ENCODE measurements at regions not wholly inside any gene's neighbourhood (a gene's known extent, or its start where the extent isn't known, plus 50 kb on each side); places are given as distances from the start of the nearest gene placed in this dataset.
"Not testable (repeated sequence)": the region's sequence is repeated elsewhere in the genome, so short reads cannot be mapped to it uniquely, and the experiment has no call there.

DNA sequence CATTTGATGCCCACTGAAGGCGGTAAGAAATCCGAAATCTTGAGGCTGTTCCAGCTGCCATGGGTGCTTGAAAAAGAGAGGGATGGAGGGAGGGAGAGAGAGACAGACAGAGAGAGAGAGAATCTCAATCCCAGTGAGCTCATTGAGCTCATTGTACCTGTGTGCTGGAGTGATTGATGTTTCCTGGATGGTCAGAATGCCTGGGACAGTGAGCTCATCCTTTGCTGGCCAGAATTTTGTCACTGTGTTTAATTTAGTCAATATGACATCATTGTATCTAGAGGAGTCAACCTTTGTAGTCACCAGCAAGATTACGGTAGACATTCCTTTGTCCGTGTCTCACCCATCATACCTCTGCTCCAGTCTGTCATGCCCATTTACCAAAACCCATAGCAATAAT, 625.4 kb upstream of the POM121L12 start:
- DNase-seq (ENCODE audit: extremely low read depth, low read depth, low spot score), result no peak

DNA sequence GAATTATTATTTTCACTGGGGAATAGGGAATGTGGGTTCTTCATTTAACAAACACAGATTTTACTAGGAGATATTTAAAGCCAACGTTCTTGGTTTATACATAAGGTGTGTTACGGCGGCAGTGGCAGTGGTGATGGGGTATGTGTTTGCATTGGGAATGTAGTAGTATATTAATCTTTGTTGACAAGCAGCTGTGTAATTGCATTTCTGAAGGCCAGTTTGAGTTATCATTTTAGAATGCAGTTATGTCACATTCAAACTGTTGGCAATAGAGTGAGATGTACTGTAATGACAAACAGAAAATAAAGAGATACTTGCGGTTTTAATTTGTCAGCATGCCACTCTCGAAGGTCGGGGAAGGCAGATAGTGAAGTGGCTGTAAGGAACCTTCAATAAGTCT, 628.6 kb upstream of the POM121L12 start:
- no peak for DNase-seq (ENCODE audit: extremely low read depth, low read depth, low spot score)

DNA sequence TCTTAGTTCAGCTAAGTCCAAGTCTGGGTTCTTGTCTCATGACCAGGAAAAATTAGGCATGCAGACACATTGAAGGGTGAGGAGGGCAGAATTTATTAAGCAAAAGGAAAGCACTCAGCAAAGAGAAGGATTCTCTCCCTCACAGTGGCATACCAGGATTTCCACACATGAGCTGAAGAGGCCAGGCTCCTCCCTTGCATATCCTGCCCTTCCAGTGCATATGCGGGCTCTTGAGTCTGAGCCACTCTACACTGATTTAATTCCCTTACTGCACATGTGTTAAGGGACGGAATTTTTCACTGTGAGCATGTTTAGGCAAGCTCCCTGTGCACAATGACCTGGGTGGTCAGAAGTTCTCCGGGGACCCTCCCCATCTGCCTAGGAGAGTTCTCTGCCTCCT, 652.7 kb upstream of the POM121L12 start:
- DNase-seq (ENCODE audit: extremely low read depth, low read depth, low spot score), result no peak

DNA sequence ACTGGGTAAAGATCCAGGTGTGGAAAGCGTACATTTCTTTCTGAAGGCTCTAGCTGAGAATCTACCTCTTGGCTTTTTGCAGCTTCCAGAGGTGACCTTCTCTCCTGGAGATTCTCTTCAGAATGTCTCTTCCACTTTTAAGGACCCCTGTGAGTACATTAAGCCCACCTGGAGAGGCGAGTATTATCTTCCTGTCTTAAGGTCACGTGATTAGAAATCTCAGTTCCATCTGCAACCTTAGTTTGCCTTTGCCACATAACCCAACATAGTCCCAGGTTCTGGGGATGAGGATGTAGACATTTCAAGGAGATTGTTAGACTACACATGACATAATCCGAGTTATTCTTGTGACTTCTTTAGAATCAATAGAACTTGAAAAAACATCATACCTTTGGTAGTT, 665.5 kb upstream of the POM121L12 start:
- DNase-seq (ENCODE audit: extremely low read depth, low read depth, low spot score), result no peak

DNA sequence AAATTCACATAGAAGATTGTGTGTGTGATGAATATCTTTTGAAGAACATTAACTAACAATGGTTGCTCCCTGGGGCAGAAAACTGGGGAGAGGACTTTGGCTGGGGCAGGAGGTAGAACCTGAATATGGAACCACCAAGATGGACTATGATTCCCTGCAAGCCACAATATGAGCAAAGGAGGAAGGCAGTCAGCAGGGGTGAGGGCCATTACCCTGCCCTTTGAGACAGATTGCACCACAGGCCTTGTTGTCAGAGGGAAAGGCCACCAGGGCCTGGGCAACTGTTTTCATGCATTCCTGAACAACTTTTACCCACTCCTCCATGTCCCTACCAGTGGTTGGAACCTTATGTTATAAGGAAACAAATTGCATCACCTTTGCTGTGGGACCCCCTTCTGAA, 670.1 kb upstream of the POM121L12 start:
- no peak for DNase-seq (ENCODE audit: extremely low read depth, low read depth, low spot score)

DNA sequence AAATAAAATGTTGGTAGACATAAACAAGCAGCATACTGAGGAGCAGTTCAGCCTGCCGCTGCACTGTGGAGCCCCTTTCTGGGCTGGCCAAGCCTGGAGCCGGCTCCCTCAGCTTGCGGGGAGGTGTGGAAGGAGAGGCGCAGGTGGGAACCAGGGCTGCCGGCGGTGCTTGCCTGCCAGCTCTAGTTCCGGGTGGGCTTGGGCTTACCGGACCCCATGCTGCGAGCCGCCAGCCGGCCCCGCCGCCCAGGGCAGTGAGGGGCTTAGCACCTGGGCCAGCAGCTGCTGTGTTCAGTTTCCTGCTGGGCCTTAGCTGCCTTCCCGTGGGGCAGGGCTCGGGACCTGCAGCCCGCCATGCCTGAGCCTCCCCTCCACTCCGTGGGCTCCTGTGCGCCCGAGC, 672.9 kb upstream of the POM121L12 start:
- no peak for DNase-seq (ENCODE audit: extremely low read depth, low read depth, low spot score)

DNA sequence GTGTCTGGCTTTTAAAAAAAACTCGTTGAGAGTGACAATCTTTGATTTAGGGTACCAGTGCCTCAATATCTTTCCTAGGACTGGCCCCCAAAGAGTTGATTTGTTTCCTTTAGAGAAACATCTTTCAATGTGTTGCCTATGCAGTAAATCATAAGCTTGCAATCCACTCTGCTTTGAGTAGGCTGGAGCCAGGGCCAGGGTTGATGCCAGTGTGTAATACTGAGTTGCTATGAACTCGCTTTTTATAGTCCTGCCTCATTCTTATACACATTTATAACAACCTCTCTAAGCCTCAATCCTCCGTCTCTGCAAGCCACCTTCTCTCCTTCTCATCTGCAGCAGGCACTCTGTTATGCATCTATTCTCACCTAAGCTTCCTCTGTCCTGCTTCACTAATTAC, 674.9 kb upstream of the POM121L12 start:
- no peak for DNase-seq (ENCODE audit: extremely low read depth, low read depth, low spot score)

DNA sequence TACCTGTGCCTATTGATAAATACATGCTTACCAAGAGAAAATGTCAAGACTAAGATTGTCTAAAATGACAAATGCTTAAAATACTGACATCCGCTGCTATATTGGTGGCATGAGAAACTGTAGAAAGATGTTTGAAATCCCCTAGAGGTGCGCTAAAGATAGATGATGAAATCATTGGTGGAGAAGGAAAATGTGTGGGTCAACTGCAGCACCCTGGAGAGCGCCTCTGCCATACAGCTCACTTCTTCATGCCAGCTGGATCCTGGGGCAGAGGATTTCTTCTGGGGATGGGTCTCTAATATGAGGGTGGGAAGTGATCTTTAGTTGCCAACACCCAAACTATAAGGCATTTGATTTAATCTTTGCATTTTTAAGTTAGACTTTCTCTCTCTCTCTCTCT, 680.4 kb upstream of the POM121L12 start:
- DNase-seq (ENCODE audit: extremely low read depth, low read depth, low spot score), result no peak

DNA sequence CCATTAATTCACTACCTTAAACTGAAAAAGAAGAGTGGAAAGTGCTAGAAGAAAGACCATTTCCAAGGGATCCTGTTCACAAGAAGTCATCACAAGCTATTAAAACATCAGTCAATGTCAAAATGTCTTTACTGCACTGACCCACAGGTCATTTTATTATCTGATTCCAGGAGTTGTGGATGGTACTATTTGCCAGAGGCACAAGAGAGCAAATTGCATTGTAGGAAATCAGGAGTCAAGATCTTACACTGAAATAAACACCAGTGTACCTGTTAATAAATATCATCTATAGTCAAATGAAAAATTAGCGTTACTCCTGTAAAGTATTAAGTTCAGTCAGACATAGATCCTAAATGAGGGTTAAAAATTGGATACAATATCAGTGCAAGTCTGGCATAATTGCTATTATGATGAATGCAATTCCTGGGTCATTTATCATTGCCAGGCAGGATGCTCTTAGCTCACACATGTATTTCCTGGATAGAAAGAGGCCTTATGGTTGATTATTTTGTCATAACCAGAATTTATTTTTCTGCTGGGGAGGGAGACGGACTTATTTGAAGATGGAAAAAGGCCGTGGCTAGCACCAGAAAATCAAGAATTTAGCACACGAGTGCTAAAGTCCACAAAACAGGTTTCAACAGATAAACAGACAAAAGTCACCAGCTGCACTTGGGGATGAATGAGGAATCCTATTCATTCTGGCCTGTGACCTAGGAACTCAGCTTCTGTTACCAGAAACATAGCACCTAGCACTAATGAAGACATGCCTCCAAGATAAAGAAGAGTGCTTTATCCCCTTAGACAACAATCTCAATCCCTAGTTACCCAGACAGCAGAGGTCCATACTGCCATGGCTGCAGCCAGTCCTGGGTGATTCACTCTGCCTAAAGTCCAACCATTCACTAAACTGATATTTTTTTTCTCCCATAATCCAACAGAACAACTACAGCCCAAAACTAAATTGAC, 683.1 kb upstream of the POM121L12 start:
- no peak for DNase-seq (ENCODE audit: extremely low read depth, low read depth, low spot score)

DNA sequence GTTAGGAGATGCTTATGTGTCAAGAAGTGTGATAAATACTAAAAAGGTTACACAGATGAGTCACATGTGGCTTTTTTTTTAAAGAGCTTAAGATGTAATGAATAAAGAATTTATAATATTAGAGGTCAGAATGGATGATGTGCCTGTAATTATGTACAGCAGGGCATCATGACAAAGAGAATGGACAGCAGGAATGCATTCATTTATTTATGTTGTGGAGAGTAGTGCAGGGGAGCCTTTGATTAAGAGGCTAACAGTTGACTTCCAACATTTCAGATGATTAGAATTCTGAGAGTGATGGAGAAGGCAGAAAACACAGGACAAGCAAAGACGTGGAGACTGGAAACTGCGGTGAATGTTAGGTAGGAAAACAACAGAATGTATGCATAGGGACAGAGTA, 691.4 kb upstream of the POM121L12 start:
- DNase-seq (ENCODE audit: extremely low read depth, low read depth, low spot score), result no peak

DNA sequence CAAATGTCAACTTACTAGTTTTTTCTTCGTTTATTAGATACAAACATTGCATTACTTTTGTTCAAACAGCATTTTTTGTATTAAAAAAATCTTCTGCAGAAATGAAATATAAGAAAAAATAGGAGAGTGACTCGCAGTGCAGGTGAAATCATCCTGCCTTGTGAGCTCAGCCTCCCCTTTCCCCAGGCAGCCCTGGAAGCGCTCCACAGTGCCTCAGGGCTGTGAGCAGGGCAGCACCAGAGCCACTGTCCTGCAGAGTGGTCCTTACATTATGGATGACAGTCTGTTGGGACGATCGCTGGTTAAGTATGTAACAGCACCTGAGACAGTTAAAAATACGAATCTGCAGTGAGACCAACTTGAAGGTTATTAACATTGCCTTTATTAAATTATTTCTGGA, 695.4 kb upstream of the POM121L12 start:
- DNase-seq (ENCODE audit: extremely low read depth, low read depth, low spot score), result no peak

DNA sequence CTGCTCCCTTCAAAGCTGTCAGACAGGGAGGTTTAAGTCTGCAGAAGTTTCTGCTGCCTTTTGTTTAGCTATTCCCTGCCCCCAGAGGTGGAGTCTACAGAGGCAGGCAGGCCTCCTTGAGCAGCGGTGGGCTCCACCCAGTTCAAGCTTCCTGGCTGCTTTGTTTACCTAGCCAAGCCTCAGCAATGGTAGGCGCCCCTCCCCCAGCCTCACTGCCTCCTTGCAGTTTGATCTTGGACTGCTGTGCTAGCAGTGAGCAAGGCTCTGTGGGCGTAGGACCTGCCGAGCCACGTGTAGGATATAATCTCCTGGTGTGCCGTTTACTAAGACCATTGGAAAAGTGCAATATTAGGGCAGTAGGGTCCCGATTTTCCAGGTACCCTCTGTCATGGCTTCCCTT, 707.1 kb upstream of the POM121L12 start:
- not testable (repeated sequence) for DNase-seq (ENCODE audit: extremely low read depth, low read depth, low spot score)

DNA sequence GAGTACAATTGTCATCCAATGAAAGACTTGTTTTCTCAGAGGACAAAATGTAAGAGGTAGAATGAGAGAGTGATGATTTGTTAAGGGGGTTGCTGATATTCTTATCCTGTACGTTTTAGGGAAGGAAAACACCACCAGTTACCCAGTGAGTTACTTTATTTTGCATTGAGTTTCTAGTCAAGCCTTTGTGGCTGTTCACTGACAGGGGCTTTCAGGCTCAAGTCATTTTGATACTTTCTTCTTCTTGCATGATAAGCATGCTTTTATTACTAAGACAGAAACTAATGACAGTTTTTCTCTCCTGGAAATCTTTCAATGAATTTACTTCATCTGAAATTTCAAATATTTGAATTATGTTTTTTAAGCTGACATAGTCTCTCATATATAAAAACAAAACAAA, 710.2 kb upstream of the POM121L12 start:
- DNase-seq (ENCODE audit: extremely low read depth, low read depth, low spot score), result no peak

DNA sequence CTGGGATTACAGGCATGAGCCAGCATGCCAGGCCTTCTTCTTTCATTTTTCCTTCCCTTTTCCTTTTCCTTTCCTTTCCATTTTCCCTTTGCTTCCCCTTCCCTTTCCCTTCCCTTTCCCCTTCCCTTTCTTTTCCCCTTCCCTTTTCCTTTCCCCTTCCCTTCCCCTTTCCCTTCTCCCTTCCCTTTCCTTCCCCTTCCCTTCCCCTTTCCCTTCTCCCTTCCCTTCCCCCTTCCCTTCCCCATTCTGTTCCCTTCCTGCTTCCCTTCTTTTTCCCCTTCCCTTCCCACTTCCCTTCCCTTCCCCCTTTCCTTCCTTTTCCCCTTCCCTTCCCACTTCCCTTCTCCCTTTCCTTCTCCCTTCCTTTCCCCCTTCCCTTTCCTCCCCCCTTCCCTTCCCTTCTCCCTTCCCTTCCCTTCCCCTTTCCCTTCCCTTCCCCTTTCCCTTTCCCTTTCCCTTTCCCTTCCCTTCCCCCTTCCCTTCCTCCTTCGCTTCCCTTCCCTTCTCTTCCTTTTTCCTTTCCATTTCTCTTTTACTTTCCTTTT, 712.2 kb upstream of the POM121L12 start:
- no peak for DNase-seq (ENCODE audit: extremely low read depth, low read depth, low spot score)

DNA sequence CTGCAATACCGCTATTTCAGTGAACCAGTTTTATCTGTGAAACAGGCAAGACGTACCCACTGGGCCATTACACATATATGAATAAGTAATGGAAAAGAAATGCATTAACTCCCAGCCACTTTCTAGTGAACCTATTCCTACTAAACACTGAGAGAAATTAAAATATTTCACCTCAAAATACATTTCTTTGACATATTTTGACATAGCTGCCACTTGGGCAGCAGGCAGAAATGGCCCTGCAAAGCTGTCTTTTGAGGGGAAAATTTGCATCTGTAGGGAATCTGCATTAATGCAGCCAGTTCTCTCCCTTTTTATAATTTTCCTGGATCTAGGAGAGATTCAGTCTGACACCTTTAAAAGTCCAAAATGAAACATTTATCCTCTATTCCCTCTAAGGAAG, 714.8 kb upstream of the POM121L12 start:
- DNase-seq (ENCODE audit: extremely low read depth, low read depth, low spot score), result no peak

DNA sequence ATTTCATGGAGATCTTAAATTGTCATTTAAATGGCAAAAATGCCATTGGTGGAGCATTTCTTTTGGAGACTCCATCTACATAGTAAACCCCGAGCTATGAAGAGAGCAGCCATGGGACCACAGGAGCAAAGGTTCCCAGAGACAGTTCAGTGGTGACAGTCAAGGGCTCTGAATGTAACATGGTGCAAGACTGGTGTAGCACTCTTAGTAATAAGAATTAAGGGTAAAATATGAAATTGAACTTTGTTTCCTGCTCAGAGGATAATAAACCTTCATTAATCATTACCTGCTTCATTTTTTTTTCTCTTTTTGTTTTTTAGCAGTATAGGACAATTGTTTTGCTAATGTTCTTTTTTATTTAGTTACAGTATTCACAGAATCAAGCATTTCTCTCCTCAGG, 717.5 kb upstream of the POM121L12 start:
- no peak for DNase-seq (ENCODE audit: extremely low read depth, low read depth, low spot score)

DNA sequence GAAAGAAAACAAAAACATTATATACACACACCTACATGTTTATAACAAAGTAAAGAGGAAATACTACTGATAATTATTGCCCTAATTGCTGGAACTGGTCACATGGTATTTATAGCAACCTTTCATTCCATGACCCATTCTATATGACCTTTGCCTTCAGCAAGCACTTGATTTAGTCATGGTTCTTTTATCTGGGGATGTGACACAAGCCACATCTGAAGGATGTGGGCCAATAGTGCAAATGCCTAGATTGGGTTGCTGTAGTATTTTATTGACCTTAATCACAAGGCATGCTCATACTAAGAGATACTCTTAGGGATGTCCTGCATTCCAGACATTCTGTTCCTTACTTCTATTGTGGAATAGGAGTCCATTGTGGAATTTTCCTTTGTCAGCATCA, 723.5 kb upstream of the POM121L12 start:
- no peak for DNase-seq (ENCODE audit: extremely low read depth, low read depth, low spot score)

DNA sequence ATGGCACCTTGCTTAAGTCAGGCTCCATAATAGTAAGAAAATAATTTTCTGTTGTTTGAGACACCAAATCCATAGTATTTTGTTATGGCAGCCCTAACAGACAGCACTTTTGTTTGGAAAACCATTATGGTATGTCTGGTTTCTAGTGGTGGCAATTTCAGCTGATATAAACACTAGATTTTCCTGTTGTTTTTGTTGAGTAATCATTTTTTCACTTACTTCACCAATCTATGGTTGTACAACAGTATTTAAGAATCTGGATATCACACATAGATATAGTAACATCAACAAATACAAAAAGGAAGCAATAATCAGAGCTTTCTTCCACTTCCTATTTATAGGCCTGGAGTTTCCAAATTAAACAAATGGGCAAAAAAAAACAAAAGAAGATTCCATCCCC, 725.8 kb upstream of the POM121L12 start:
- DNase-seq (ENCODE audit: extremely low read depth, low read depth, low spot score), result no peak

DNA sequence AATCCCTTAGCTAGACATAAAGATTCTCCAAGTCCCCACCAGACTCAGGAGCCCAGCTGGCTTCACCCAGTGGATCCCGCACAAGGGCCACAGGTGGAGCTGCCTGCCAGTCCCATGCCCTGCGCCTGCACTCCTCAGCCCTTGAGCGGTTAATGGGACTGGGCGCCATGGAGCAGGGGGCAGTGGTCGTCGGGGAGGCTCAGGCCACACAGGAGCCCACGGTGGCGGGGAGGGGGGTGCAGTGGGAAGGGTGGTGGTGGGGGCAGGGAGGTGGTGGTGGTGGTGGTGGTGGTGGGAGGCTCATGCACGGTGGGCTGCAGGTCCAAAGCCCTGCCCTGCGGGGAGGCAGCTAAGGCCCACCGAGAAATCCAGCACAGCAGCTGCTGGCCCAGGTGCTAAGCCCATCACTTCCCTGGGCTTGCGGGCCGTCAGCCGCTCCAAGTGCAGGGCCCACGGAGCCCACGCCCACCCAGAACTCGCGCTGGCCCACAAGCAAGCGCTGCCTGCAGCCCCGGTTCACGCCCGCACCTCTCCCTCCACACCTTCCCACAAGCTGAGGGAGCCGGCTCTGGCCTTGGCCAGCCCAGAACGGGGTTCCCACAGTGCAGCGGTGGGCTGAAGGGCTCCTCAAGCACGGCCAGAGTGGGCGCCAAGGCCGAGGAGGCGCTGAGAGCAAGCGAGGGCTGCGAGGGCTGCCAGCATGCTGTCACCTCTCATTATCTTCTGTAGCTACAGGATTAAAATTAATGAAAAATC, 732.5 kb upstream of the POM121L12 start:
- DNase-seq (ENCODE audit: extremely low read depth, low read depth, low spot score), result no peak

DNA sequence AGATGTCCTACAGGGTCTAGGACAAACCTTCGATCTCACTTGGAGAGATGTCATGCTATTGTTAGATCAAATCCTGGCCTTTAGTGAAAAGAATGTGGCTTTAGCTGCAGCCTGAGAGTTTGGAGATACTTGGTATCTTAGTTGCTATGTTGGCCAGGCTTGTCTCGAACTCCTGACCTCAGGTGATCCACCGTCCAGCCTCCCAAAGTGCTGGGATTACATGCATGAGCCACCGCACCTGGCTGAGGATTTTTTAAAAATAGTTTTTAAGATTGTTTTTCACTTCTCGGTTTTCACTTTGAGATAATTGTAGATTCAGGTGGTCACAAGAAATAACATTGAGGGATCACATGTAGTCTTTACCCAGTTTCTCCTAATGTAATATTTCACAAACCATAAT, 738.3 kb upstream of the POM121L12 start:
- DNase-seq (ENCODE audit: extremely low read depth, low read depth, low spot score), result no peak

DNA sequence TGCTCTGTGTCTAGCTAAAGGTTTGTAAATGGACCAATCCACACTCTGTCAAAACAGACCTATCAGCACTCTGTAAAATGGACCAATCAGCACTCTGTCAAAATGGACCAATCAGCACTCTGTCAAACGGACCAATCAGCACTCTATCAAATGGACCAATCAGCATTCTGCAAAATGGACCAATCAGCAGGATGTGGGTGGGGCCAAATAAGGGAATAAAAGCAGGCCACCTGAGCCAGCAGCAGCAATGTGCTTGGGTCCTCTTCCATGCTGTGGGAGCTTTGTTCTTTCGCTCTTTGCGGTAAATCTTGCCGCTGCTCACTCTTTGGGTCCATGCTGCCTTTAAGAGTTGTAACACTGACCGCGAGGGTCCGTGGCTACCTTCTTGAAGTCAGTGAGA, 740.5 kb upstream of the POM121L12 start:
- no peak for DNase-seq (ENCODE audit: extremely low read depth, low read depth, low spot score)

DNA sequence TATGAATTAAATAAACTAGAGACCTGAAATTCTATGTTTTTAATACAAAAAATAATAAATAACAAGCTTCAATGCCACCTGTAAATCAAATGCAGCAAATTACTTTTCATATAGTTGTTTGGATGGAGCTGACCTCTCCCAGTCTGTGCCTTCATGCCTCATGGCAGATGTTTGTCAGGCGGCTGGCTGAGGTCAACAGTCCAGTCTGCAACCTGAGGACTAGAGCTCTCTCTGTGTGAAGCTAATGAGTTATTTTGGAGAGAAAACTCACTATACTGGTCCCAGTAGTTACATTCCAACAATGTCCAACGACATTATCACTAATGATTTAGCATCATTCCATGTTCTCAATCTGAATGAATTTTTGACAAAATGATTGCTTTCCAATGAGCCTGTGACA, 746.2 kb upstream of the POM121L12 start:
- no peak for DNase-seq (ENCODE audit: extremely low read depth, low read depth, low spot score)
